Glomerular visceral epithelial cell (primary cell): ENCODE measurements at regions not wholly inside any gene's neighbourhood (a gene's known extent, or its start where the extent isn't known, plus 50 kb on each side); places are given as distances from the start of the nearest gene placed in this dataset.
A peak's percentile ranks its signal among the peaks of the same experiment; 100 is the strongest.

Experiments
- DNase-seq: peaks from one replicate; pipeline ENCODE4 v3.0.0-alpha.2; 2016; ENCODE audit errors: extremely low spot score

GRCh38 chr2:120809151-120809550 is 73.5 kb downstream of the GLI2 start:
- no peak for DNase-seq

- no peak for DNase-seq
These were observed 74.2 kb downstream of the GLI2 start for GRCh38 chr2:120809609-120810440.

- DNase-seq = no peak
These were observed 75.0 kb downstream of the GLI2 start for GRCh38 chr2:120810639-120811038.

GRCh38 chr2:120812866-120813265 is 77.2 kb downstream of the GLI2 start:
- no peak for DNase-seq

GRCh38 chr2:120814352-120814751 is 78.7 kb downstream of the GLI2 start:
- DNase-seq = no peak

GRCh38 chr2:120815292-120815691 is 79.6 kb downstream of the GLI2 start:
- no peak for DNase-seq

- no peak for DNase-seq
These were observed 81.7 kb downstream of the GLI2 start for GRCh38 chr2:120817136-120817955.

GRCh38 chr2:120817956-120818325 is 82.3 kb downstream of the GLI2 start:
- DNase-seq = no peak

GRCh38 chr2:120818441-120818920 is 82.8 kb downstream of the GLI2 start:
- DNase-seq = no peak

- no peak for DNase-seq
These were observed 84.1 kb downstream of the GLI2 start for GRCh38 chr2:120819720-120820210.

- no peak for DNase-seq
These were observed 84.7 kb downstream of the GLI2 start for GRCh38 chr2:120820263-120820952.

- peak; percentile 62 for DNase-seq
These were observed 85.2 kb downstream of the GLI2 start for GRCh38 chr2:120820953-120821279.

GRCh38 chr2:120821446-120822160 is 85.9 kb downstream of the GLI2 start:
- DNase-seq = no peak

GRCh38 chr2:120822933-120823332 is 87.3 kb downstream of the GLI2 start:
- no peak for DNase-seq

GRCh38 chr2:120823551-120823950 is 87.9 kb downstream of the GLI2 start:
- no peak for DNase-seq

- DNase-seq = no peak
These were observed 88.6 kb downstream of the GLI2 start for GRCh38 chr2:120824246-120824645.

GRCh38 chr2:120825370-120826259 is 89.9 kb downstream of the GLI2 start:
- DNase-seq = peak; percentile 51

- no peak for DNase-seq
These were observed 90.6 kb downstream of the GLI2 start for GRCh38 chr2:120826260-120826648.

- no peak for DNase-seq
These were observed 91.2 kb downstream of the GLI2 start for GRCh38 chr2:120826716-120827410.

GRCh38 chr2:120828066-120828465 is 92.4 kb downstream of the GLI2 start:
- DNase-seq = no peak
